ENCODE measurements at regions not wholly inside any gene's neighbourhood (a gene's known extent, or its start where the extent isn't known, plus 50 kb on each side); places are given as distances from the start of the nearest gene placed in this dataset.

- ATAC-seq (no peak), FAIRE-seq (no peak), DNase-seq (ENCODE audit: low spot score) (no peak)
- CTCF ChIA-PET (ENCODE audit: low intra/inter-chr PET ratio, low total read pairs): no interaction called here
- H2AFZ ChIP-seq (ENCODE audit: low read length): no peak overlapping the region
- no peaks in the 10 kb centered on the region for H4K20me1 ChIP-seq (ENCODE audit: insufficient read depth, low read length)
- in situ Hi-C loops (cut with HindIII; ENCODE audit: extremely low pct_ligation_motif_present, low pct_unique_long_range_greater_than_20kb) (loop anchor here (10.0 kb wide), 1 partner anchor 59 kb away; no protein-coding TSS in a partner anchor), intact Hi-C loops (cut with micrococcal nuclease; ENCODE audit: unreplicated experiment) (no loop called here)
- no peaks in the 10 kb centered on the region for H3K9me3 ChIP-seq (ENCODE audit: low read length)
- WGBS (ENCODE audit: low lambda C conversion rate): 52% methylated on average over 2 of the region's 2 CpGs
- no peak overlapping the region for H3K9ac ChIP-seq (ENCODE audit: insufficient read depth, low read depth, low read length)
- H3K79me2 ChIP-seq (ENCODE audit: insufficient read depth, low read length): no peaks in the 10 kb centered on the region
- no peak overlapping the region for H3K27ac ChIP-seq (ENCODE audit: extremely low read length, insufficient read depth, low read length)
- H3K4me2 ChIP-seq (ENCODE audit: low read depth, low read length): no peak overlapping the region
- no peaks in the 10 kb centered on the region for H3K36me3 ChIP-seq (replicated peaks in 1 of 2; ENCODE audit: control insufficient read depth in 1 of 2, insufficient read depth in 2 of 2, low read length in 2 of 2)
- no peak overlapping the region for H3K4me3 ChIP-seq (replicated peaks in 1 of 3; ENCODE audit: insufficient read depth in 1 of 3, low read depth in 2 of 3, low read length in 3 of 3)
- H3K4me1 ChIP-seq (ENCODE audit: insufficient read depth, low read length): peaks cover 2% of the 10 kb centered on the region
- H3K27me3 ChIP-seq (ENCODE audit: control insufficient read depth in 1 of 2, insufficient read depth in 2 of 2, low read length in 2 of 2): no peaks in the 10 kb centered on the region
- BruUV-seq (replicated peaks): no TSS peak
- no peak for TF ChIP-seq SMAD3 (CRISPR knock-in tag; IDR thresholded peaks at IDR 0.05)
- TF ChIP-seq, protein P1, sequence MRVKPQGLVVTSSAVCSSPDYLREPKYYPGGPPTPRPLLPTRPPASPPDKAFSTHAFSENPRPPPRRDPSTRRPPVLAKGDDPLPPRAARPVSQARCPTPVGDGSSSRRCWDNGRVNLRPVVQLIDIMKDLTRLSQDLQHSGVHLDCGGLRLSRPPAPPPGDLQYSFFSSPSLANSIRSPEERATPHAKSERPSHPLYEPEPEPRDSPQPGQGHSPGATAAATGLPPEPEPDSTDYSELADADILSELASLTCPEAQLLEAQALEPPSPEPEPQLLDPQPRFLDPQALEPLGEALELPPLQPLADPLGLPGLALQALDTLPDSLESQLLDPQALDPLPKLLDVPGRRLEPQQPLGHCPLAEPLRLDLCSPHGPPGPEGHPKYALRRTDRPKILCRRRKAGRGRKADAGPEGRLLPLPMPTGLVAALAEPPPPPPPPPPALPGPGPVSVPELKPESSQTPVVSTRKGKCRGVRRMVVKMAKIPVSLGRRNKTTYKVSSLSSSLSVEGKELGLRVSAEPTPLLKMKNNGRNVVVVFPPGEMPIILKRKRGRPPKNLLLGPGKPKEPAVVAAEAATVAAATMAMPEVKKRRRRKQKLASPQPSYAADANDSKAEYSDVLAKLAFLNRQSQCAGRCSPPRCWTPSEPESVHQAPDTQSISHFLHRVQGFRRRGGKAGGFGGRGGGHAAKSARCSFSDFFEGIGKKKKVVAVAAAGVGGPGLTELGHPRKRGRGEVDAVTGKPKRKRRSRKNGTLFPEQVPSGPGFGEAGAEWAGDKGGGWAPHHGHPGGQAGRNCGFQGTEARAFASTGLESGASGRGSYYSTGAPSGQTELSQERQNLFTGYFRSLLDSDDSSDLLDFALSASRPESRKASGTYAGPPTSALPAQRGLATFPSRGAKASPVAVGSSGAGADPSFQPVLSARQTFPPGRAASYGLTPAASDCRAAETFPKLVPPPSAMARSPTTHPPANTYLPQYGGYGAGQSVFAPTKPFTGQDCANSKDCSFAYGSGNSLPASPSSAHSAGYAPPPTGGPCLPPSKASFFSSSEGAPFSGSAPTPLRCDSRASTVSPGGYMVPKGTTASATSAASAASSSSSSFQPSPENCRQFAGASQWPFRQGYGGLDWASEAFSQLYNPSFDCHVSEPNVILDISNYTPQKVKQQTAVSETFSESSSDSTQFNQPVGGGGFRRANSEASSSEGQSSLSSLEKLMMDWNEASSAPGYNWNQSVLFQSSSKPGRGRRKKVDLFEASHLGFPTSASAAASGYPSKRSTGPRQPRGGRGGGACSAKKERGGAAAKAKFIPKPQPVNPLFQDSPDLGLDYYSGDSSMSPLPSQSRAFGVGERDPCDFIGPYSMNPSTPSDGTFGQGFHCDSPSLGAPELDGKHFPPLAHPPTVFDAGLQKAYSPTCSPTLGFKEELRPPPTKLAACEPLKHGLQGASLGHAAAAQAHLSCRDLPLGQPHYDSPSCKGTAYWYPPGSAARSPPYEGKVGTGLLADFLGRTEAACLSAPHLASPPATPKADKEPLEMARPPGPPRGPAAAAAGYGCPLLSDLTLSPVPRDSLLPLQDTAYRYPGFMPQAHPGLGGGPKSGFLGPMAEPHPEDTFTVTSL (CRISPR knock-in tag; IDR thresholded peaks at IDR 0.05; ENCODE audit: borderline replicate concordance): no peak
- POLR2A ChIA-PET: no interaction called here
Measured at GRCh38 chr20:6483727-6484126, 283.8 kb upstream of the BMP2 start.

DNA sequence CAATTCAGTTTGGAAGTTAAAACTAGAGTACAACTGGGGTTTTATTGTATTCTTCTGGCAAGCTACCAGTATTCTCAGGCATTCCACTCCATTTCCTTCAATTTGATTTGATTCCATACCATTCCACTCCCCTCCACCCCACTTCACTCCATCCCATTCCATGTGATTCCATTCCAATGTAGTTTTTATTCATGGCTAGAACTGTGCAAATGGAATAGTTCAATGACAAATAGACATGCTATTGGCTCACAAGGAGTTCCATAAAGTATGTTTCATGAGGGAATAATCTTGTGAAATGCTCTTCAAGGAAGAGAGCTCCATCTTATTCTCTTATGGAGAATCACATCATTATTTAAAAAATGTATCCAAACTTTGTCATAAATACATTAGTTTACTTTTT lies 285.0 kb upstream of the BMP2 start:
- ChIA-PET POLR2A (no interaction called here), CTCF (ENCODE audit: low intra/inter-chr PET ratio, low total read pairs) (no interaction called here)
- BruUV-seq (replicated peaks): no TSS peak
- H3K9ac ChIP-seq (ENCODE audit: insufficient read depth, low read depth, low read length): no peak overlapping the region
- H4K20me1 ChIP-seq (ENCODE audit: insufficient read depth, low read length): no peaks in the 10 kb centered on the region
- FAIRE-seq (no peak), DNase-seq (ENCODE audit: low spot score) (no peak), ATAC-seq (no peak)
- H3K4me1 ChIP-seq (ENCODE audit: insufficient read depth, low read length): no peaks in the 10 kb centered on the region
- H3K27me3 ChIP-seq (ENCODE audit: control insufficient read depth in 1 of 2, insufficient read depth in 2 of 2, low read length in 2 of 2): no peaks in the 10 kb centered on the region
- in situ Hi-C loops (cut with HindIII; ENCODE audit: extremely low pct_ligation_motif_present, low pct_unique_long_range_greater_than_20kb) (loop anchor here (10.0 kb wide), 1 partner anchor 58 kb away; no protein-coding TSS in a partner anchor), intact Hi-C loops (cut with micrococcal nuclease; ENCODE audit: unreplicated experiment) (no loop called here)
- no peak overlapping the region for H3K4me3 ChIP-seq (replicated peaks in 1 of 3; ENCODE audit: insufficient read depth in 1 of 3, low read depth in 2 of 3, low read length in 3 of 3)
- no peaks in the 10 kb centered on the region for H3K36me3 ChIP-seq (replicated peaks in 1 of 2; ENCODE audit: control insufficient read depth in 1 of 2, insufficient read depth in 2 of 2, low read length in 2 of 2)
- no peaks in the 10 kb centered on the region for H3K9me3 ChIP-seq (ENCODE audit: low read length)
- no peak overlapping the region for H2AFZ ChIP-seq (ENCODE audit: low read length)
- H3K4me2 ChIP-seq (ENCODE audit: low read depth, low read length): no peak overlapping the region
- no peak overlapping the region for H3K27ac ChIP-seq (ENCODE audit: extremely low read length, insufficient read depth, low read length)
- no peaks in the 10 kb centered on the region for H3K79me2 ChIP-seq (ENCODE audit: insufficient read depth, low read length)
- no peak for TF ChIP-seq ZNF543 (CRISPR knock-in tag; IDR thresholded peaks at IDR 0.05)
- TF ChIP-seq ZNF124 (CRISPR knock-in tag; IDR thresholded peaks at IDR 0.05): no peak
- no peak for TF ChIP-seq EEA1 (CRISPR knock-in tag; IDR thresholded peaks at IDR 0.05; ENCODE audit: borderline replicate concordance)
- no peak for TF ChIP-seq SIX1 (CRISPR knock-in tag; IDR thresholded peaks at IDR 0.05; ENCODE audit: borderline replicate concordance)
- TF ChIP-seq NFYB (CRISPR knock-in tag; IDR thresholded peaks at IDR 0.05): no peak
- TF ChIP-seq BORCS8-MEF2B (CRISPR knock-in tag; IDR thresholded peaks at IDR 0.05): no peak
- TF ChIP-seq PRPF4 (IDR thresholded peaks at IDR 0.05; ENCODE audit: low read depth, low read length, poor library complexity, severe bottlenecking): no peak
- TF ChIP-seq ZNF383 (CRISPR knock-in tag; IDR thresholded peaks at IDR 0.05; ENCODE audit: borderline replicate concordance): no peak
- TF ChIP-seq ZMYM4 (CRISPR knock-in tag; IDR thresholded peaks at IDR 0.05): no peak
- no peak for TF ChIP-seq ZNF740 (CRISPR knock-in tag; IDR thresholded peaks at IDR 0.05)
- no peak for TF ChIP-seq MLLT10 (CRISPR knock-in tag; IDR thresholded peaks at IDR 0.05)
